Adrenal gland (tissue), 9 donors: ENCODE measurements at regions not wholly inside any gene's neighbourhood (a gene's known extent, or its start where the extent isn't known, plus 50 kb on each side); places are given as distances from the start of the nearest gene placed in this dataset.

Experiments used
- DNase-seq, 7 donors: peaks; one replicate each; pipeline ENCODE4 v3.0.0-alpha.2; 2019 to 2020
- H3K27ac ChIP-seq, 5 donors: fragments of 200-600 bp; sonication (generic) in 4 of 5; 1 replicate in 3 of 5; 2 replicates in 2 of 5; pipeline versions ENCODE4 v1.5.1 to v1.8.0; 2016 to 2020; ENCODE audit warnings: mild to moderate bottlenecking in 1 of 5
- H3K27me3 ChIP-seq: fragments of 200-600 bp; 2 replicates; pipeline ENCODE4 v1.8.0; 2021
- H3K36me3 ChIP-seq, 2 donors: fragments of 200-600 bp; replicated peaks in 1 of 2; 1 replicate in 1 of 2; 2 replicates in 1 of 2; pipeline versions ENCODE4 v1.5.1 to v1.8.0; 2018 to 2022
- H3K4me1 ChIP-seq, 2 donors: fragments of 200-600 bp; replicated peaks in 1 of 2; 1 replicate in 1 of 2; 2 replicates in 1 of 2; pipeline versions ENCODE4 v1.5.1 to v1.8.0; 2018 to 2021
- H3K4me3 ChIP-seq, 4 donors: fragments of 200-600 bp; sonication (generic) in 3 of 4; one replicate each; pipeline ENCODE4 v1.5.1; 2016 to 2018
- H3K9me3 ChIP-seq, 3 donors: fragments of 200-600 bp; sonication (generic) in 1 of 3; replicated peaks in 1 of 3; 1 replicate in 2 of 3; 2 replicates in 1 of 3; pipeline versions ENCODE4 v1.5.1 to v1.8.0; 2016 to 2021
- CTCF ChIP-seq, 6 experiments: fragments of 450-650 bp in 4 of 6; fragments of 200-600 bp in 2 of 6; sonication (generic) in 1 of 6; IDR thresholded peaks; 1 replicate in 5 of 6; 2 replicates in 1 of 6; pipeline versions ENCODE4 v1.5.1 to v1.8.0; 2016 to 2021; ENCODE audit warnings: antibody characterized with exemption in 6 of 6, mild to moderate bottlenecking in 2 of 6, moderate library complexity in 1 of 6
- POLR2A ChIP-seq, 2 donors: fragments of 450-650 bp; IDR thresholded peaks; one replicate each; pipeline ENCODE4 v1.6.1; 2017; ENCODE audit warnings: antibody characterized with exemption in 2 of 2, mild to moderate bottlenecking in 2 of 2, moderate library complexity in 1 of 2
- WGBS, 4 donors: extraction: QIAGEN DNeasy Blood & Tissue Kit in 2 of 4; methylation state at CpG; one replicate each; pipeline versions ENCODE4 v1.1.5 to v1.1.7; 2013 to 2017; 5-methylcytosine and 5-hydroxymethylcytosine counted together
- intact Hi-C, 2 donors: fragments of 100-400 bp; cut with DNase I; formaldehyde crosslinking; loops; one replicate each; pipeline versions ENCODE4 v1.14.1 to v1.15.0; 2022 to 2023
- donor health status: healthy with polysubstance abuse.
- donor health status: Bipolar disorder and iron deficiency.
- donor health status: DM: yes; HTN: yes; CAD: no.
- donor health status: DM: no; HTN: no; CAD: no.
- donor health status: DM: no; HTN: no; CAD: no.

GRCh38 chr14:101711041-101711856 is 50.3 kb upstream of the PPP2R5C start:
- H3K4me1 ChIP-seq = peaks cover 0 to 4% of the 10 kb centered on the region in 2 donors
- H3K9me3 ChIP-seq = no peaks in the 10 kb centered on the region
- H3K27me3 ChIP-seq = no peaks in the 10 kb centered on the region
- H3K36me3 ChIP-seq = no peaks in the 10 kb centered on the region
- 51 to 68% (median 67%) methylated on average over 12 to 13 of the region's 13 CpGs for WGBS, 4 donors
- TF ChIP-seq CTCF (IDR thresholded peaks at IDR 0.05) (no peak), POLR2A (IDR thresholded peaks at IDR 0.05) (no peak)
- DNase-seq = peak in 1 of 7 donors; percentile 39
- H3K27ac ChIP-seq = no peak overlapping the region
- intact Hi-C loops = no loop called here
- H3K4me3 ChIP-seq = no peak overlapping the region
